CD14-positive monocyte (primary cell): ENCODE measurements at regions not wholly inside any gene's neighbourhood (a gene's known extent, or its start where the extent isn't known, plus 50 kb on each side); places are given as distances from the start of the nearest gene placed in this dataset.

Experiments
- DNase-seq, 3 donors: peaks; one replicate each; pipeline ENCODE4 v3.0.0-alpha.2; 2011 to 2022
- H2AFZ ChIP-seq: 2 replicates; pipeline ENCODE4 v1.6.0; 2012; ENCODE audit warnings: mild to moderate bottlenecking, low read depth, low read length, inconsistent platforms; ENCODE audit not compliant: insufficient read depth, poor library complexity, severe bottlenecking
- H3K27ac ChIP-seq, 2 donors: 1 replicate in 1 of 2; 2 replicates in 1 of 2; pipeline ENCODE4 v1.5.1; 2012 to 2013; ENCODE audit warnings: low read length in 2 of 2, control low read depth in 1 of 2, inconsistent platforms in 1 of 2, low read depth in 1 of 2, mild to moderate bottlenecking in 1 of 2
- H3K27me3 ChIP-seq, 2 donors: one replicate each; pipeline versions ENCODE4 v1.6.0 to v1.6.1; 2011 to 2013; ENCODE audit warnings: low read length in 2 of 2; ENCODE audit not compliant: control insufficient read depth in 2 of 2, insufficient read depth in 2 of 2
- H3K36me3 ChIP-seq, 2 donors: replicated peaks in 1 of 2; 1 replicate in 1 of 2; 2 replicates in 1 of 2; pipeline versions ENCODE4 v1.5.1 to v1.6.1; 2012 to 2013; ENCODE audit warnings: low read length in 2 of 2, control low read depth in 1 of 2, inconsistent platforms in 1 of 2, mild to moderate bottlenecking in 1 of 2; ENCODE audit not compliant: insufficient read depth in 2 of 2, control insufficient read depth in 1 of 2
- H3K4me1 ChIP-seq, 2 donors: 1 replicate in 1 of 2; 2 replicates in 1 of 2; pipeline versions ENCODE4 v1.5.1 to v1.6.1; 2012 to 2013; ENCODE audit warnings: low read length in 2 of 2, control low read depth in 1 of 2, inconsistent platforms in 1 of 2, mild to moderate bottlenecking in 1 of 2, moderate library complexity in 1 of 2; ENCODE audit not compliant: insufficient read depth in 2 of 2, control insufficient read depth in 1 of 2
- H3K4me2 ChIP-seq: replicated peaks from 2 replicates; pipeline ENCODE3; 2012; ENCODE audit warnings: low read length, moderate library complexity, mild to moderate bottlenecking; ENCODE audit not compliant: poor library complexity, severe bottlenecking; ENCODE audit errors: extremely low read depth
- H3K4me3 ChIP-seq, 3 experiments: fragments of 200-600 bp in 1 of 3; sonication (generic) in 1 of 3; replicated peaks in 1 of 3; 1 replicate in 2 of 3; 2 replicates in 1 of 3; pipeline ENCODE4 v1.5.1; 2011 to 2013; ENCODE audit warnings: low read length in 3 of 3, mild to moderate bottlenecking in 3 of 3, control low read depth in 2 of 3, low read depth in 2 of 3, inconsistent platforms in 1 of 3, moderate library complexity in 1 of 3
- H3K79me2 ChIP-seq: 2 replicates; pipeline ENCODE4 v1.6.0; 2012; ENCODE audit warnings: mild to moderate bottlenecking, control low read depth, inconsistent platforms, low read length, moderate library complexity; ENCODE audit not compliant: insufficient read depth
- H3K9ac ChIP-seq: 2 replicates; pipeline ENCODE4 v1.6.0; 2017; ENCODE audit warnings: low read length, mild to moderate bottlenecking; ENCODE audit not compliant: insufficient read depth, poor library complexity, severe bottlenecking
- H3K9me3 ChIP-seq, 2 donors: replicated peaks in 1 of 2; 1 replicate in 1 of 2; 2 replicates in 1 of 2; pipeline versions ENCODE4 v1.5.1 to v1.6.1; 2012 to 2013; ENCODE audit warnings: low read length in 2 of 2, control low read depth in 1 of 2; ENCODE audit not compliant: control insufficient read depth in 1 of 2, insufficient read depth in 1 of 2
- H4K20me1 ChIP-seq: 2 replicates; pipeline ENCODE4 v1.6.0; 2012; ENCODE audit warnings: mild to moderate bottlenecking, low read length, control low read depth, moderate library complexity; ENCODE audit not compliant: insufficient read depth
- H3K27ac Mint-ChIP-seq, 7 donors: one replicate each; pipeline ENCODE4 v1.8.0; 2020; ENCODE audit warnings: mild to moderate bottlenecking in 7 of 7, mixed read lengths in 7 of 7, moderate library complexity in 6 of 7, inconsistent platforms in 2 of 7
- H3K27me3 Mint-ChIP-seq, 3 donors: one replicate each; pipeline ENCODE4 v1.8.0; 2021 to 2022; ENCODE audit warnings: low read depth in 3 of 3, mild to moderate bottlenecking in 3 of 3, mixed read lengths in 3 of 3, moderate library complexity in 3 of 3, inconsistent platforms in 1 of 3
- H3K36me3 Mint-ChIP-seq, 2 donors: one replicate each; pipeline ENCODE4 v1.8.0; 2020; ENCODE audit warnings: mixed read lengths in 2 of 2, inconsistent platforms in 1 of 2, mild to moderate bottlenecking in 1 of 2
- H3K4me1 Mint-ChIP-seq: one replicate; pipeline ENCODE4 v1.8.0; 2020; ENCODE audit warnings: mild to moderate bottlenecking, mixed read lengths
- H3K4me3 Mint-ChIP-seq, 2 donors: one replicate each; pipeline ENCODE4 v1.8.0; 2020; ENCODE audit warnings: mild to moderate bottlenecking in 2 of 2, mixed read lengths in 2 of 2, moderate library complexity in 1 of 2
- H3K9me3 Mint-ChIP-seq, 7 donors: one replicate each; pipeline ENCODE4 v1.8.0; 2020 to 2022; ENCODE audit warnings: mixed read lengths in 7 of 7, mild to moderate bottlenecking in 6 of 7, moderate library complexity in 6 of 7, inconsistent platforms in 2 of 7
- WGBS: methylation state at CpG from one replicate; pipeline ENCODE4 v1.1.5; 2013; ENCODE audit warnings: missing lambda C conversion rate; ENCODE audit not compliant: insufficient coverage; 5-methylcytosine and 5-hydroxymethylcytosine counted together
- intact Hi-C, 2 donors: fragments of 100-400 bp; cut with micrococcal nuclease; formaldehyde crosslinking; loops; one replicate each; pipeline versions ENCODE4 v1.15.0 to v1.15.1; 2023
- TF ChIP-seq, protein P1 (sequence below): fragments of 200-600 bp; IDR thresholded peaks from one replicate; pipeline ENCODE4 v1.8.0; 2022; ENCODE audit warnings: antibody characterized with exemption, mild to moderate bottlenecking

DNA sequence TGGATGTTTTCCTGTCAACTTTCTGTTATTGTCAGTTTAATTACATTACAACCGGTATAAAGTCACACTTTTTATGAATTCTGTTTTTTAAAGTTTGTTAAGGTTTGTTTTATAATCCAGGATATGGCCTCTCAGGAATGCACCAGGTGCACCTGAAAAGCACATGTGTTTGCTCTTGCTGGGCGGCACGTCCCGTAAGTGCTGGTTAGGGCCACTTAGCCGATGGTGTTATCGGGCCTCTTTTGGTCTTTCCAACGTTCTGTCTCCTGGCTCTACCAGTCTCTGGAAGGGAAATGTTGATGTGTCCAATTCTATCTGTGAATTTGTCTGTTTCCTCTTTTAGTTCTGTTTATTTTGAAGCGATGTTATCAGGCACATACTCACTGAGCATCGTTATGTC lies 695.7 kb downstream of the BRD1 start:
- Histone ChIP-seq H2AFZ (no peak overlapping the region), H3K4me2 (no peak overlapping the region), H3K36me3 (no peaks in the 10 kb centered on the region), H3K79me2 (no peaks in the 10 kb centered on the region), H3K4me1 (no peaks in the 10 kb centered on the region), H4K20me1 (no peaks in the 10 kb centered on the region), H3K27me3 (no peaks in the 10 kb centered on the region), H3K9me3 (no peaks in the 10 kb centered on the region), H3K4me3 (no peak overlapping the region), H3K27ac (no peak overlapping the region), H3K9ac (no peak overlapping the region)
- intact Hi-C loops = no loop called here
- no peak for DNase-seq
- Mint-ChIP-seq H3K4me3 (no peak overlapping the region), H3K9me3 (peaks cover 0 to 3% (median 0%) of the 10 kb centered on the region in 7 donors), H3K27ac (no peak overlapping the region), H3K36me3 (no peaks in the 10 kb centered on the region), H3K27me3 (peaks cover 6 to 15% (median 14%) of the 10 kb centered on the region in 3 donors), H3K4me1 (no peaks in the 10 kb centered on the region)
- WGBS = 80% methylated on average over 2 of the region's 9 CpGs
- TF ChIP-seq, protein P1, sequence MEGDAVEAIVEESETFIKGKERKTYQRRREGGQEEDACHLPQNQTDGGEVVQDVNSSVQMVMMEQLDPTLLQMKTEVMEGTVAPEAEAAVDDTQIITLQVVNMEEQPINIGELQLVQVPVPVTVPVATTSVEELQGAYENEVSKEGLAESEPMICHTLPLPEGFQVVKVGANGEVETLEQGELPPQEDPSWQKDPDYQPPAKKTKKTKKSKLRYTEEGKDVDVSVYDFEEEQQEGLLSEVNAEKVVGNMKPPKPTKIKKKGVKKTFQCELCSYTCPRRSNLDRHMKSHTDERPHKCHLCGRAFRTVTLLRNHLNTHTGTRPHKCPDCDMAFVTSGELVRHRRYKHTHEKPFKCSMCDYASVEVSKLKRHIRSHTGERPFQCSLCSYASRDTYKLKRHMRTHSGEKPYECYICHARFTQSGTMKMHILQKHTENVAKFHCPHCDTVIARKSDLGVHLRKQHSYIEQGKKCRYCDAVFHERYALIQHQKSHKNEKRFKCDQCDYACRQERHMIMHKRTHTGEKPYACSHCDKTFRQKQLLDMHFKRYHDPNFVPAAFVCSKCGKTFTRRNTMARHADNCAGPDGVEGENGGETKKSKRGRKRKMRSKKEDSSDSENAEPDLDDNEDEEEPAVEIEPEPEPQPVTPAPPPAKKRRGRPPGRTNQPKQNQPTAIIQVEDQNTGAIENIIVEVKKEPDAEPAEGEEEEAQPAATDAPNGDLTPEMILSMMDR = no peak

DNA sequence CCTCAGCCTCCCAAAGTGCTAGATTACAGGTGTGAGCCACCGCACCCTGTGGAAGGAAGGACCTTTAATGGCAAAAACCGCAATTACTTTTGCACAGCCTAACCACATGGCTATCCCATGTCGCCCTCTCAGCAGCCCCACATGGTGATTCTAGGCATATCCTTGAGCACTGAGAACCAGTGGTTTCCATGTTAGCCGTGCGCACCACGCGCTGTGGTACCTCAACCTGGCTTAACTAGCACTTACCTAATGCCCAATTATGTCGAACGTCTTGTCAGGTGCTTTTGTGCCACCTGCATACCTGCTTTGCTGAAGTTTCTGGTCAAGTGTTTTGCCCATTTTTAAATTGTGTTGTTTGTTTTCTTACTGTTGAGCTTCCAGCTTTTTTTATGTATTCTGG lies 697.9 kb downstream of the BRD1 start:
- Histone ChIP-seq H3K9me3 (no peaks in the 10 kb centered on the region), H2AFZ (no peak overlapping the region), H3K4me3 (no peak overlapping the region), H3K79me2 (no peaks in the 10 kb centered on the region), H4K20me1 (no peaks in the 10 kb centered on the region), H3K36me3 (no peaks in the 10 kb centered on the region), H3K27ac (no peak overlapping the region), H3K4me2 (no peak overlapping the region), H3K27me3 (no peaks in the 10 kb centered on the region), H3K9ac (no peak overlapping the region), H3K4me1 (no peaks in the 10 kb centered on the region)
- no peak overlapping the region for H3K4me3 Mint-ChIP-seq
- peaks cover 8 to 11% (median 10%) of the 10 kb centered on the region in 3 donors for H3K27me3 Mint-ChIP-seq
- H3K27ac Mint-ChIP-seq = no peak overlapping the region
- no peak for DNase-seq
- intact Hi-C loops = no loop called here
- H3K4me1 Mint-ChIP-seq = no peaks in the 10 kb centered on the region
- WGBS = 95% methylated on average over 8 of the region's 9 CpGs
- H3K9me3 Mint-ChIP-seq = peaks cover 0 to 3% (median 0%) of the 10 kb centered on the region in 7 donors
- TF ChIP-seq, protein P1 = no peak
- H3K36me3 Mint-ChIP-seq = no peaks in the 10 kb centered on the region
